Vagina (tissue), 2 donors: ENCODE measurements at regions not wholly inside any gene's neighbourhood (a gene's known extent, or its start where the extent isn't known, plus 50 kb on each side); places are given as distances from the start of the nearest gene placed in this dataset.

Experiments used
- POLR2A ChIP-seq, 2 donors: fragments of 450-650 bp; IDR thresholded peaks; one replicate each; pipeline ENCODE4 v1.6.1; 2017; ENCODE audit warnings: antibody characterized with exemption in 2 of 2, mild to moderate bottlenecking in 2 of 2, moderate library complexity in 2 of 2
- POLR2AphosphoS5 ChIP-seq, 2 donors: sonication (generic); formaldehyde crosslinking; IDR thresholded peaks; one replicate each; pipeline ENCODE4 v1.9.0; 2017; ENCODE audit warnings: antibody characterized with exemption in 2 of 2, mild to moderate bottlenecking in 2 of 2, low read depth in 1 of 2; ENCODE audit not compliant: insufficient read depth in 1 of 2
- TF ChIP-seq, protein P1 (sequence below), 3 experiments: fragments of 450-650 bp in 2 of 3; fragments of 200-600 bp in 1 of 3; sonication (generic) in 1 of 3; IDR thresholded peaks; one replicate each; pipeline ENCODE4 v1.5.1; 2017 to 2019; ENCODE audit warnings: antibody characterized with exemption in 3 of 3, mild to moderate bottlenecking in 2 of 3, moderate library complexity in 2 of 3

DNA sequence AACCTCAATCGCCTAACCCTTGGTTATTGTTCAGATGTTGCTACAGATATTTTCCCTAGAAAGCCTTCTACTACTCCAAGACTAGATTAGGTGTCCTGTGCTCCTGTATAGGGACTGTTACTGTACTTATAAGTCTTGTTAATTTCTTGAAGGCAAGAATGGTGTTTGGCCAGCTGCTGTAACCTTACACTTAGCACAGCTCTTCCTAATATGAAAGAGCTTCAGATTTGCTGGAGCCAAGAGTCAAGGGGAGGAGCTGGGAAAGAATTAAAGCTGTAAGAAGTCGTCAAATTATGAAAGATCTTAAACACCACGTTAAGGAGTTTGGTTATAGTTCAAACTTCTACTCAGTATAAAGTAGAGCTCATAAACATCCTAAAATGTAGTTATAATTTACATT is 245.9 kb upstream of the TLL1 start:
- TF ChIP-seq, protein P1, sequence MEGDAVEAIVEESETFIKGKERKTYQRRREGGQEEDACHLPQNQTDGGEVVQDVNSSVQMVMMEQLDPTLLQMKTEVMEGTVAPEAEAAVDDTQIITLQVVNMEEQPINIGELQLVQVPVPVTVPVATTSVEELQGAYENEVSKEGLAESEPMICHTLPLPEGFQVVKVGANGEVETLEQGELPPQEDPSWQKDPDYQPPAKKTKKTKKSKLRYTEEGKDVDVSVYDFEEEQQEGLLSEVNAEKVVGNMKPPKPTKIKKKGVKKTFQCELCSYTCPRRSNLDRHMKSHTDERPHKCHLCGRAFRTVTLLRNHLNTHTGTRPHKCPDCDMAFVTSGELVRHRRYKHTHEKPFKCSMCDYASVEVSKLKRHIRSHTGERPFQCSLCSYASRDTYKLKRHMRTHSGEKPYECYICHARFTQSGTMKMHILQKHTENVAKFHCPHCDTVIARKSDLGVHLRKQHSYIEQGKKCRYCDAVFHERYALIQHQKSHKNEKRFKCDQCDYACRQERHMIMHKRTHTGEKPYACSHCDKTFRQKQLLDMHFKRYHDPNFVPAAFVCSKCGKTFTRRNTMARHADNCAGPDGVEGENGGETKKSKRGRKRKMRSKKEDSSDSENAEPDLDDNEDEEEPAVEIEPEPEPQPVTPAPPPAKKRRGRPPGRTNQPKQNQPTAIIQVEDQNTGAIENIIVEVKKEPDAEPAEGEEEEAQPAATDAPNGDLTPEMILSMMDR (IDR thresholded peaks at IDR 0.05): no peak
- no peak for TF ChIP-seq POLR2AphosphoS5 (IDR thresholded peaks at IDR 0.05; ENCODE audit: insufficient read depth in 1 of 2, low read depth in 1 of 2)
- no peak for TF ChIP-seq POLR2A (IDR thresholded peaks at IDR 0.05)
